ENCODE measurements at regions not wholly inside any gene's neighbourhood (a gene's known extent, or its start where the extent isn't known, plus 50 kb on each side); places are given as distances from the start of the nearest gene placed in this dataset.

DNA sequence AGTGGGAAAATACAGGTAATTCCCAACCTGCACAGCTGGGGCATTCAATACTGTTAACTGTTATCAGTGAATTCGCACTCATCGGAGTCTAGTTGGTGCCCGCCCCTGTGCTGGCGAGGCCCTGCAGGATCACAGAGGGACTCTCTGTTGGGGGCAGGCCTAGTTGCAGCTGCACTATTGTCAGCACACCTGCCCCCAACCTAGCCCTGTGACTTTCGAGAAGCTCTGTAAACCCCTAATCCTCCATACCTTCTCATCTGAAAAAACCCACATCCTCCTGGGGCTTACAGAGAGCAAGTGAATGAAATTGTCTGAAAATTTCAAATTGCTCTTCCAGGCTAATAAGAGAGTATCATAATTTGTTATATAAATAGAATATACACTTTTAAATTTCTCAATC lies 132.2 kb upstream of the NUDT4 start:
- Mint-ChIP-seq H3K9me3 (no peaks in the 10 kb centered on the region), H3K27me3 (no peaks in the 10 kb centered on the region), H3K4me1 (ENCODE audit: low read depth in 2 of 2) (peaks cover 13 to 23% of the 10 kb centered on the region in 2 donors), H3K36me3 (no peaks in the 10 kb centered on the region), H3K4me3 (no peak overlapping the region), H3K27ac (no peak overlapping the region)
- peak in 1 of 2 donors; percentile 54 for ATAC-seq
- no peak for DNase-seq (ENCODE audit: low spot score)

DNA sequence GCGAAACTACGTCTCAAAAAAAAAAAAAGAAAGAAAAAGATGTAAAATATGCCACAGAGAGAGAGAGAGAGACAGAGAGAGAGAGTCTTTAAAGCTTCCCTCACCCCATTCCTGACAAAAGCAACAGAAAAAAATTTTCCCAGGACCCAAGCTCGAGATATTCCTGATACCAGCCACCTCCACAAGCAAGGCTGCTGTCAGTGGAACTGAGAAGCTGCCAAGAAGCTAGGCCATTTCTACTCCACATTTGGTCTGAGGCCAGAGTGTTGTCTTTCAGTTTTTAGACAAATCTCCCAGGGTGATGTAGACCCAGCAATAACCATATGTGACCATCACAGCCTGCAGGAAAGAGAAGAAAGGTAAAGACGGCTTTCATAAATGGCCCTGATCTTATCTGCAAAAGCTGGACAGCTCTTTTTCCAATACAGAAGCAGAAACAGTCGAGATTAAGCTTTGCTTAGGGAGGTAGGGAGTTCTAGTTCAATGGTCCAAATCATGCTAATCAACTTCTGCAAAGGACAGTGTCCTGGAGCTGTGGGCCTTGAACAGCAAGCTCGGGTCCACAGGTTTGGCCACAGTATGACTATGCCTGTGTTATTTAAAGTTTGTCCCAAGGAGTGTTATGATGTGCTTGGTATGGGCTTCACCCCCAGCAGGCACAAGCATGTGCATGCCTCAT lies 130.3 kb upstream of the NUDT4 start:
- ATAC-seq: no peak
- no peaks in the 10 kb centered on the region for H3K36me3 Mint-ChIP-seq
- no peaks in the 10 kb centered on the region for H3K9me3 Mint-ChIP-seq
- H3K27me3 Mint-ChIP-seq: no peaks in the 10 kb centered on the region
- H3K27ac Mint-ChIP-seq: peak overlapping the region in 1 of 2 donors; percentile 47
- no peak for DNase-seq (ENCODE audit: low spot score)
- peaks cover 13 to 23% of the 10 kb centered on the region in 2 donors for H3K4me1 Mint-ChIP-seq (ENCODE audit: low read depth in 2 of 2)
- H3K4me3 Mint-ChIP-seq: no peak overlapping the region

DNA sequence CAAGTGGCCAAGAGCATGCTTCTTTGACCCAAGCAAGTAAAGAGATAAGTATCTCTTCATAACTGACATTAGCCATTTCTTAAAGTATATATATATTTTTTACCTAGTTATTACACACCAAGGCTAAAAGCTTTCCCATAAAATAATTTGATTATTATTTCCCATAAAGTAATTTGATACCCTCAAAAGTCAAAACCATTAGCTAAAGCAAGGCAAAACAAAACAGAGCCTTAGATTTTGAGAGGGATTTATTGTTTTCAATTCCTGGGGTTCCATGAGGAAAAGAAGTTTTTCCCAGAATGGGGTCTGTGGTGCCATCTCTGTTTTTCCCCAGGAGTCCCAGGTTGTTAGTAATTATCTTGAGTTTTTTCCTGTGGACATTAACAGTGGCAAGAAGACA lies 125.5 kb upstream of the NUDT4 start:
- ATAC-seq (no peak), DNase-seq (ENCODE audit: low spot score) (no peak)
- H3K27me3 Mint-ChIP-seq: peaks cover 2 to 11% of the 10 kb centered on the region in 2 donors
- no peak overlapping the region for H3K4me3 Mint-ChIP-seq
- H3K36me3 Mint-ChIP-seq: peaks cover 12% of the 10 kb centered on the region
- no peak overlapping the region for H3K27ac Mint-ChIP-seq
- peaks cover 7% of the 10 kb centered on the region for H3K9me3 Mint-ChIP-seq
- peaks cover 0 to 14% of the 10 kb centered on the region in 2 donors for H3K4me1 Mint-ChIP-seq (ENCODE audit: low read depth in 2 of 2)

DNA sequence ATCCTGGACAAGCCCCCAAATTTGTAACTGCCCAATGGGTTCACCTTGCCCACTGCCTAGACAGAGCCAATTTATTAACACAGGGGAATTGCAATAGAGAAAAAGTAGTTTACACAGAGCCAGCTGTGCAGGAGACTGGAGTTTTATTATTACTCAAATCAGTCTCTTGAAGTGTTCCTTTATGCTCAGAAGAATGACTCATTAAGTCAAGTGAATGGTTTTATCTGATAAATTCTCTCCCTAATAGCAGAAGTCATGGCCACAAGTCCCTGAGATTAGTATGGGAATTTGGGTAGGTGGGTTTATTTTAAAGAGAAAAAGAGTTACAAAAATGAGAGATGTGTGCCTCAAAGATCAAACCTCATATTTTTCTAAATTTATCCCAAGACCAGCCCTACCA lies 122.8 kb upstream of the NUDT4 start:
- ATAC-seq: no peak

DNA sequence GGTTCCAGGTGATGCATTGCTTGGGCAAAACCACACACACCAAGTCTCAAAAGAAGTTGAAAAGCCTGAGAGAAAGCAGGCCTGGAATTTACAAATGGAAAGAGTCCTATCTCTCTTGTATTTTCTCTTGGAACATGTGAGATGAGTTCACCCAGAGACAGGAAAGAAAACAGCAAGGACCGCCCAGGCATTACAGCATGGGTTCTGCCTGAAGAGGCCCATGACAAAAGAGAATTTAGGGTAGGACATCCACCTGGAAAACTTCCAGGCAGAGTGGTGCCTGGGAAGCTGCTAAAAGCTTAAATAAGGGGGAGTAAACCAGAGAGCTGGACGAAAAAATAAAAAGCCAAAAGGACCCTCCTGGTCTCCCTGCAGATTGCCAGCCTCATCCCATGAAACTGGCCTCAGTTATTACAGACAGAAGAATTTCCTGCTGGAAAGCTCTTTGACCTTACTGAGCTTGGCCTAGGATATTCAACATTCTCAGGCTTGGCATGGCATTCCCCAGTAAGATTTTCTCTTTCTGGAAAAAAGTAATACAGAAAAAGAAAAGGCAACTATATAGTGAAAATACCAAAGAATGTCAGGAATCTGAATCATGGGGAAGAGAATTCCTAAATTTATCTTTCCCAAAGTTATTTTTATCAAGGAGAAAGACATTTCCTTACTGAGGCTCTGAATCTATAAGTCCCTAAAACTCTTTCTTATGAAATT lies 121.3 kb upstream of the NUDT4 start:
- H3K4me3 Mint-ChIP-seq: no peak overlapping the region
- H3K4me1 Mint-ChIP-seq (ENCODE audit: low read depth in 2 of 2): no peaks in the 10 kb centered on the region
- ATAC-seq (no peak), DNase-seq (ENCODE audit: low spot score) (no peak)
- no peak overlapping the region for H3K27ac Mint-ChIP-seq
- peaks cover 12% of the 10 kb centered on the region for H3K36me3 Mint-ChIP-seq
- peaks cover 7% of the 10 kb centered on the region for H3K9me3 Mint-ChIP-seq
- peaks cover 2 to 11% of the 10 kb centered on the region in 2 donors for H3K27me3 Mint-ChIP-seq

More for the DNA sequence above, 122.8 kb upstream of the NUDT4 start:
- Mint-ChIP-seq H3K4me1 (ENCODE audit: low read depth in 2 of 2) (no peaks in the 10 kb centered on the region), H3K4me3 (no peak overlapping the region), H3K27ac (no peak overlapping the region), H3K9me3 (peaks cover 7% of the 10 kb centered on the region), H3K36me3 (peaks cover 12% of the 10 kb centered on the region), H3K27me3 (peaks cover 2 to 11% of the 10 kb centered on the region in 2 donors)
- DNase-seq (ENCODE audit: low spot score): no peak

DNA sequence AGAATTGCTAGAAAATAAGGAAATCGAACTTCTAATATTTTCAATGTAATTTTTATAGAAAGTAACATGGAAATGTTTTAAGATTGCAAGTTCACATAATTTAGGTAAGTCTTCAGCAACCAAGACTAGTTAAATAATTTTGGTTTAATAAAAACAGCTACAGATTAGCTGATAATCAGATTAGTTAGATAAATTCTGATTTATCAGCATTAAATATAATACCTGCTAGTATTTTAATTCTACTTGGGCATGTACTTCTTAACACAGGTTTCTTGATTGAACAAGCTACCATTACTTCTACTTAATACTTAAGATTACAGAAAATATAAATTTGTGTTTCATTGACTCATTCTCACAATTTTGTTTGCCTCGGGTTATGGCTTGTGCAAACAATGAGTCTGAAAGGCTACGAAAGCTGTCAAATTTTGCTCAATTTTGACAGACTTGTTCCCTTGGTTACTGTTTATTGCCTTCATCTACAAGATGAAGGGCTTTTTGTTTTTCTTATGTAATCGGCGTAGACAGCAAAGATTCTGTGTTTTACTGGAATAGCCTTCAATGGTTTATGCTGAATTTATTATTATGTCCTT lies 116.1 kb upstream of the NUDT4 start:
- no peak for DNase-seq (ENCODE audit: low spot score)
- ATAC-seq: no peak

DNA sequence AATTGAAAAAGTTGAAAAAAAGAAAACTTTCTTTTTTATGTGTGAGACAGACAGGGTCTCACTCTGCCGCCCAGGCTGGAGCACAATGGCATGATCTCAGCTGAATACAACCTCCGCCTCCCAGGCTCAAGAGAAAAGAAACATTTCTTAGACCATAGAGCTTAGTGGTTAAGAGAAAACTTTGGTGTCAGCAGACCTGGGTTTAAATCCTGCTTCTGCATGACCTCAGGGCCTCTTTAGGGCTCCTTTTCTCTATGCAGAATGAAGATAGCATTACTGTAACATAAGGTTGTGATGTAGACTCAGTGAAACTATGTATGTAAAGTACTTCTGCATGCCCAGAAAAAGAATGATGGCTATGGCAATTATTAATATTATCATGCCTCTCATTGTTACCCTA lies 104.7 kb upstream of the NUDT4 start:
- Mint-ChIP-seq H3K4me1 (ENCODE audit: low read depth in 2 of 2) (no peaks in the 10 kb centered on the region), H3K9me3 (no peaks in the 10 kb centered on the region), H3K27ac (no peak overlapping the region), H3K4me3 (no peak overlapping the region), H3K36me3 (no peaks in the 10 kb centered on the region), H3K27me3 (no peaks in the 10 kb centered on the region)
- DNase-seq (ENCODE audit: low spot score): no peak
- no peak for ATAC-seq

More for the DNA sequence above, 116.1 kb upstream of the NUDT4 start:
- Mint-ChIP-seq H3K4me3 (no peak overlapping the region), H3K27ac (no peak overlapping the region), H3K4me1 (ENCODE audit: low read depth in 2 of 2) (no peaks in the 10 kb centered on the region), H3K9me3 (no peaks in the 10 kb centered on the region), H3K36me3 (no peaks in the 10 kb centered on the region), H3K27me3 (peaks cover 4% of the 10 kb centered on the region in 2 donors)

DNA sequence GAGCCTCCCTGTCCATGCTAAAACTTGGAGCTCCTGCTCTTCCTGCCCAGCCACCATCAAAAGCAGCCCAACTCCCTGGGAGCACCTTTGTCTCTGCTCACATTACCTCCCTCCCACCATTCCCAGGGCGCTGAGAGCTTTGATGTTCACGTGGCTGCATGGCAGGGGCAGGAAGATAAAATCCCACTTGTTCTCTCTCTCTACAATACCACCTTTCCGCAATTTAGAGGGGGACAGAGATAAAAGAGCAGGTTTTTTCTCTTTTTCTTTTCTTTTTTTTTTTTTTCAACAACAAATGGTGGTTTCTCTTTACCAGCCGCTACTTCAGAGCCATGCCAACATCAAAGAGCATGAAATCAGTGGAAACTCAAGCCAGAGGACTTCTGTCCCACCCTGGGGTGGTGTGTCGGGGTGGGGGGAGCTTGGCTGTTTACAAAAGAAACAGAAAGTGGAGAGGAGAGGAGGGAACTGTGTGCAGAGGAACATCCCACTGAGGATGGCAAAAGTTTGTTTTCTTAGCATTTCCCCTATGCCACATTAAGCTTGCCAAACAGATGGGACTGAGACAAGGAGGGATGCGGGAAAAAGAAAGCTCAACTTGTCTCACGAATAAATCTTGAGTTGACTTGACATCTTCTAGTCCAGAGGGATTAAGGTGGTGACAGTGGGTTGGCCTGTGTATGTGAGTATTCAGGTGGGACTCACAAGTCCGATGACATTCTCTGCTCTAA lies 103.7 kb upstream of the NUDT4 start:
- Mint-ChIP-seq H3K4me1 (ENCODE audit: low read depth in 2 of 2) (no peaks in the 10 kb centered on the region), H3K36me3 (no peaks in the 10 kb centered on the region), H3K9me3 (no peaks in the 10 kb centered on the region), H3K27ac (no peak overlapping the region), H3K4me3 (no peak overlapping the region), H3K27me3 (peaks cover 0 to 2% of the 10 kb centered on the region in 2 donors)
- DNase-seq (ENCODE audit: low spot score) (no peak), ATAC-seq (no peak)

DNA sequence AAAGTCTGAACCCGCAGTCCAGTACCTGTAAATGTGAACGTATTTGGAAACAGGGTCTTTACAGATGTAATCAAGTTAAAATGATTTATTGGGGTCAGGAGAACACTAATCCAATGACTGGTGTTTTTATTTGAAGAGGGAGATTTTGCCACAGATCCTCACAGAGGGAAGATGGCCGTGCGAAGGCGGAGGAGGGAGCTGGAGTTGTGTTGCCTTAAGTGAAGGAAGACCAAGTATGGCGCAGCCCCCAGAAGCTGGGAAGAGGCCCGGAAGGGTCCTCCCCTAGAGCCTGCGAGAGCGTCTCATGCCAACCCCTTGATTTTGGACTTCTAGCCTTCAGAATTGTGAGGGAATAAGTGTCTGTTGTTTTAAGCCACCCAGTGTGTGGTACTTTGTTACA lies 102.8 kb upstream of the NUDT4 start:
- no peak overlapping the region for H3K4me3 Mint-ChIP-seq
- no peaks in the 10 kb centered on the region for H3K4me1 Mint-ChIP-seq (ENCODE audit: low read depth in 2 of 2)
- no peaks in the 10 kb centered on the region for H3K36me3 Mint-ChIP-seq
- no peaks in the 10 kb centered on the region for H3K9me3 Mint-ChIP-seq
- no peak for DNase-seq (ENCODE audit: low spot score)
- peak in 1 of 2 donors; percentile 20 for ATAC-seq
- H3K27ac Mint-ChIP-seq: no peak overlapping the region
- peaks cover 0 to 2% of the 10 kb centered on the region in 2 donors for H3K27me3 Mint-ChIP-seq

DNA sequence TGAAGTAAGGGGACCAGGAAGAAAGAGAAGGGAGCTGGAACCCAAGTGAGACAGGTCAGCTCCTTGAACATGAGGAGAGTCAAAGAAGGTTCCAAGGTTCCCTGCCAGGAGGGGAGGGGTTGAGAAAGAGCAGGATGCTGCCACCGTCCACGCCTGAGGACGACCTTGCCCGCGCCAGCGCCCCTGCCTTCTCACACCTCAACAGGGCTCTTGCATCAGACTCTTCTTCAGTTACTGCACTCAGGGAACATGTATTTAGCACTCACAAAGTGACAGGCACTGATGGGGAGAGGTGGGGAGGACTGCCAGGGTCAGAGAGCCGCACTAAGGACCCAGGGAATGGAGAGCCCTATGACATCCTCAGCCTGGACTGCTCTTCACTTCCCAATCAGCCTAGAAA lies 102.1 kb upstream of the NUDT4 start:
- Mint-ChIP-seq H3K27ac (no peak overlapping the region), H3K27me3 (peaks cover 0 to 2% of the 10 kb centered on the region in 2 donors), H3K36me3 (no peaks in the 10 kb centered on the region), H3K4me3 (no peak overlapping the region), H3K9me3 (no peaks in the 10 kb centered on the region), H3K4me1 (ENCODE audit: low read depth in 2 of 2) (no peaks in the 10 kb centered on the region)
- ATAC-seq (no peak), DNase-seq (ENCODE audit: low spot score) (no peak)

DNA sequence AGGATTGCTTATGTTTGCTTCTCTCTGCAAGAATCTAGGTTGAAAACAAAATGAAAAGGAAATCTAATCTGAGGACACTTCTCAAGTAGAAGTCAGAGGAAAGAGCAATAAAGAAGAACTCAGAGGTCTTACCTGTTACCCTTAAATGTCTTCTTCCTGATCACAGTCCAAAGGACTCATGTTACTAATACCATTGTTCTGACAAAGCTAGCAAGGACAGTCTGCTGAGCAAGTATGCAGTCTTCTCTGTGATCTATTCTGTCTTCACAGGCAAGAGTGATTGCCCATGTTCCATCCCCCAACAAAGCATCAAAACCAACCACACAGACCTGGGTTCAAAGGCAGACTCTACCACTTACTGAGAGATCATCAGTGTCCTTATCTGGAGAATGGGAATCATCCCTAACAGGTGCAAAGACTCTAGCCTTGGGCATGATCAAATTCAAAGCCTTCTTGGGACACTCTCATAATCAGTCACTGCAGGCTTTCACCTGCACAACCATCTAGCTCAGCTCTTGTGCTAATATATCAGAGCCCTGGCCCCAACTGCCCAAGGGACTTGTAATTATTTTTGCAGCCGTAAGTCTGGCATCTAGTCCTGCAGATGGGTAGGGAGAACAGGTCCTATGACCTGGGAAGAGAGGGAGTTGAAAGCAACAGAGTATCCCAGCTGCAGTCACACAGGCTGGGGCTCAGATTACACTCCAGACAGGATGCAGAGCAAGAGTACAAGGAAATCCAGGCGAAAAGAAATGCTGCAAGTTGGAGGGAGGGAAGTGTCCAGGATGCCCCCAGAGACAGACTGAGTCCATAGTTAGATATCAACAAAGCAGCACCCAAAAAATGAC lies 97.9 kb upstream of the NUDT4 start:
- Mint-ChIP-seq H3K9me3 (no peaks in the 10 kb centered on the region), H3K27ac (no peak overlapping the region), H3K4me3 (no peak overlapping the region), H3K36me3 (no peaks in the 10 kb centered on the region), H3K4me1 (ENCODE audit: low read depth in 2 of 2) (no peaks in the 10 kb centered on the region), H3K27me3 (peaks cover 0 to 2% of the 10 kb centered on the region in 2 donors)
- DNase-seq (ENCODE audit: low spot score): no peak
- ATAC-seq: no peak

DNA sequence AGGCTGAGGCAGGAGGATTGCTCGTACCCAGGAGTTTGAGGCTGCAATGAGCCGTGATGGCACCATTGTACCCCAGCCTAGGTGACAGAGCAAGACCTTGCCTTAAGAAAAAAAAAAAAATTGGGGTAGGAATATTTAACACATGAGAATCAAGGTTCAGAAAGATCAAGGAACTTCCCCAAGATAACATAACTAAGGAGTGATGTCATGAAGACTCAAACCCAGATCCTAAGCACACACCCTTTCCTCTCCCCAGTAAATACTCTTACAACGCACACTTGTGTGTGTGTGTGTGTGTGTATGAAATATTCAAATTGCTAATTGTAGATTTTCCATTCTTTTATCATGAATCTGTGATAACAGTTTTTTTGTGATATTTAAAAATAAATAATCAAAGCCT lies 90.6 kb upstream of the NUDT4 start:
- ATAC-seq (no peak), DNase-seq (ENCODE audit: low spot score) (no peak)
- Mint-ChIP-seq H3K27me3 (no peaks in the 10 kb centered on the region), H3K36me3 (no peaks in the 10 kb centered on the region), H3K27ac (no peak overlapping the region), H3K4me3 (no peak overlapping the region), H3K9me3 (no peaks in the 10 kb centered on the region), H3K4me1 (ENCODE audit: low read depth in 2 of 2) (no peaks in the 10 kb centered on the region)

DNA sequence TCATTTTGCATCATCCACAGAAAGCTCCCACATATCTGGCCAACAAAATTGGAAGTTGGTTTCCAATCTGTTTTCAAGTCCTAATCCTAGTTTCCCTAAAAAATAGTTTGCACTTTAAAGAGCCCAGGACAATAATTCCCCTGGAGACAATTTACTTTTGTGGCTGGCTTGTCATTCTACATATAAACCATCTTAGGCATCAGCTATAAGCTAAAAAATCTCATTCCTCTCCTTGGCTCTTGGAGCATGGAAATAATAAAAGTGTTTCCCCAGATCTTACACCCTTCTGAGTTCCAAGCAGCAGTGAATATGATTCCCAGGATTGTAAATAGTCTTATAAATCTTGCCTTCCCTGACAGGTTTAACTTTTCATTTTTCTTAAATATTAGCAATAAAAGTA lies 89.1 kb upstream of the NUDT4 start:
- H3K9me3 Mint-ChIP-seq: no peaks in the 10 kb centered on the region
- H3K27ac Mint-ChIP-seq: no peak overlapping the region
- no peak overlapping the region for H3K4me3 Mint-ChIP-seq

More for the DNA sequence above, 89.1 kb upstream of the NUDT4 start:
- Mint-ChIP-seq H3K27me3 (no peaks in the 10 kb centered on the region), H3K36me3 (no peaks in the 10 kb centered on the region), H3K4me1 (ENCODE audit: low read depth in 2 of 2) (no peaks in the 10 kb centered on the region)
- no peak for DNase-seq (ENCODE audit: low spot score)
- ATAC-seq: no peak
